T-helper 2 cell (primary cell): ENCODE measurements at regions not wholly inside any gene's neighbourhood (a gene's known extent, or its start where the extent isn't known, plus 50 kb on each side); places are given as distances from the start of the nearest gene placed in this dataset.

Experiments used
- DNase-seq, 5 experiments: peaks; one replicate each; pipeline versions ENCODE4 v3.0.0 to v3.0.0-alpha.2; 2012 to 2022

GRCh38 chr11:120061036-120061760, 76.7 kb downstream of the TRIM29 start:
- no peak for DNase-seq

DNA sequence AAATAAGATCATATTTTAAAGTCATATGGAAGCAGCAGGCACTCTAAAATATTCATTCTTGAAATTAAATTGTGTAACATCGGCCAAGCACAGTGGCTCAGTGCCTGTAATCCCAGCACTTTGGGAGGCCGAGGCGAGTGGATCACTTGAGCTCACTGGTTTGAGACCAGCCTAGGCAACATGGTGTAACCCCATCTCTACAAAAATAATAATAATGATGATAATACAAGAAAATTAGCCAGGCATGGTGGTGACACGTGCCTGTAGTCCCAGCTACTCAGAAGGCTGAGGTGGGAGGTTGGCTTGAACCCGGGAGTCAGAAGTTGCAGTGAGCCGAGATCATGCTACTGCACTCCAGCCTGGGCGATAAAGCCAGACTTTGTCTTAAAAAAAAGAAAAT, 77.4 kb downstream of the TRIM29 start:
- no peak for DNase-seq

DNA sequence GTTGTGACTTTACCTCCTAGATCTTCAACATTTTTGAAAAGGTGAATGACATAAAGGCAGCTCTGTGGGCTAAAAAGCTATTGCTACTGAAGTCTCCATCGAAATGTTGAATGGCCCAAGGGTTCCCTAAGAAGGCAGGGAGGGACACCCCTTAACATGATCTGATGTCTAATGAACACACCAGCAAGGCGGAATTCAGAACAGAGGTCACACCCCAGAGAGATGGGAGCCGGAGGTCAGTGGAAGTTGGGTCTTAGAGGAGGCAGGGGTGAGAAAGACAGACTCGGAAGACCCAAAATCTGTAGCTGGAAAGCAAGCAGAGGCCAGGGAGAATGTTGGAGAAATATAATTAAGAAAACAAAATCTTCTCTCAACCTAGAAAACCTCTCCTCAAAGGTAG, 79.0 kb downstream of the TRIM29 start:
- DNase-seq = no peak

- DNase-seq = no peak
These were observed 80.0 kb downstream of the TRIM29 start for GRCh38 chr11:120057595-120058581.

GRCh38 chr11:120057028-120057330, 80.9 kb downstream of the TRIM29 start:
- DNase-seq = no peak

- DNase-seq = no peak
These were observed 81.4 kb downstream of the TRIM29 start for GRCh38 chr11:120056301-120057027.

DNA sequence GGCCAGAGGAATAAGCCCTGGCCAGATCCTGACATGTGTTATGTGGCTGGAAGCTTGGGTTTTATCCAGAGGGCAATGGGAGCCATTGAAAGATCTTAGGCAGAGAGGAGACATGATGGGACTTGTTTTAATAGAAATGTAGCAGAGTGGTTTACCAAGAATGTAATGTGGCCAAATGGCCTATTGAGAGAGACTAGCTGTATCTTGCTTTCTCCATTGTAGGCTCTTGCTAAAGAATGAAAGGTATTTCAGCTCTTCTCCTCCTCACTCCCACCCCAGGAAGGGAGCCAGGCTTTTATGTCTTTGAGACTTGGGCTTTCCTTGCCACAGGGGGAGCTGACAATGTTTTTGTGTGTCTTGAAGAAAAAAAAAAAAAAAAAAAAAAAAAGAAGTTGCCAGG, 82.3 kb downstream of the TRIM29 start:
- DNase-seq = no peak

DNA sequence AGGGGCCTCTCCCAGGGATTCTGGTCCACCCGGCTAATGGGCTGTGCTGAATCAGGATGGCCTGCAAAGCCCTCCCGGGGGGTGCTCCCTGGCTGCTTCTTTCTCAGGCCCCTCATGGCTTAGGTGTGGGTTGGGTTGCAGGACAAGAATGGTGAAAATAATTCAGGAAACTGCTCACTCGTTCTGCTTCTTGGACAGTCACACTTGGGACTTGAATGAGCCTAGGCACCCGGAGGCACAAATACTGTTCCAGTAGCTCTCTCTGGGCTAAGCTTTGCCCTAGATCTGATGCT, 83.2 kb downstream of the TRIM29 start:
- no peak for DNase-seq

DNA sequence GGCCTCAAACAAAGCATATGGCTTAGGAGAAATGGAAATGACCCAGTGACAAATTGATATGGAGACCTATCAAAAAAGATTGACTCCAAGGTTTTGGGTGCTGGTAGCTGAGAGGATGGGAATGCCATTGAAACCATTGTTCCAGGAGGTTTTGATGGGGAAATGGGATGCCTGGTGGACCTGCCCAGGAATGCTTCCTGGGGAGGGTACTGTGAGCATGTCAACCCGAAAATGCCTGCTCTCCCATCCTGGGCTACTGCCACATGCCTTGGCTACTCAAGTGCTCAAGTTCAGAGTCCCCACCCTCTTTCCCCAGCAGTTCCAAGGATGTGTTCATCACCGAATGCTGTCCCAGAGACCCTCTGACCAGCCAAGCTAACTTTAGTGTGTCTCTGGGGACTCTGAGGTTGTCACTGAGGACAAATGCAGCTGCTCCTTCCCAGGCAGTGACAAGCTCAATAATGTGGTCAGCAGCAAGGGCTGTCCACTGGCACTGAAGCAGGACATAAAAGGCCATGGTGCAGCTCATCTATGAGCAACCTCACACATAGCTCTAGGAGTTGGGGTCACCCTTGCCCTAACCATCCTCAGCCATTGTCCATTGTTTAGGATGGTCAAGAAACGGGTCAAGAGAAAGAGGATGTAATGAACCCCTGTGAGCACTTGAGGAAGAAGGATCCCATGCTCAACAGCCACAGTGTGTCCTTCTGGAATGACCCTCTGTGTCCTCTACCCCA, 83.7 kb downstream of the TRIM29 start:
- no peak for DNase-seq

- no peak for DNase-seq
These were observed 85.6 kb downstream of the TRIM29 start for GRCh38 chr11:120052196-120052775.

DNA sequence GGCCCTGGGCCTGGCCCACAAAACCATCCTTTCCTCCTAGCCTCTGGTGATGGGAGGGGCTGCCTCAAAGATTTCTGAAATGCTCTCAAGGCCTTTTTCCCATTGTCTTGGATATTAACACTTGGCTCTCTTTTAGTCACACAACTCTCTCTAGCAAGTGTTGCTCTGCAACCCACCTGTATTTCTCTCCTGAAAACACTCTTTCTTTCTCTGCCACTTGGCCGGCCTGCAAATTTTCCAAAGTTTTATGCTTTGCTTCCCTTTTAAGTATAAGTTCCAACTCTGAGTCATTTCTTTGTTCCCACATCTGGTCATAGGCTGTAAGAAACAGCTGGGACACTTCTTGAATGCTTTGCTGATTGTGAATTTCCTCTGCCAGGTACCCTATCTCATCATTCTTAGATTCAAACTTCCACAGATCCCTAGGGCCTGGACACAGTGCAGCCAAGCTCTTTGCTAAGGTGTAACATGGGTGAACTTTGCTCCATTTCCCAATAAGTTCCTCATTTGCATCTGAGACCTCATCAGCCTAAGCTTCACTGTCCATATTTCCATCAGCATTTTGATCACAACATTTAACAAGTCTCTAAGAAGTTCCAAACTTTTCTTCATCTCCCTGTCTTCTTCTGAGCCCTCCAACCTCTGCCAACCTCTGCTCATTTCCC, 93.8 kb downstream of the TRIM29 start:
- DNase-seq = no peak

GRCh38 chr11:120043328-120043945, 94.5 kb downstream of the TRIM29 start:
- no peak for DNase-seq

- no peak for DNase-seq
These were observed 96.3 kb downstream of the TRIM29 start for GRCh38 chr11:120041625-120042024.

- no peak for DNase-seq
These were observed 97.6 kb downstream of the TRIM29 start for GRCh38 chr11:120040151-120040840.

GRCh38 chr11:120039039-120039438, 98.9 kb downstream of the TRIM29 start:
- no peak for DNase-seq

- no peak for DNase-seq
These were observed 100.8 kb downstream of the TRIM29 start for GRCh38 chr11:120037111-120037510.

DNA sequence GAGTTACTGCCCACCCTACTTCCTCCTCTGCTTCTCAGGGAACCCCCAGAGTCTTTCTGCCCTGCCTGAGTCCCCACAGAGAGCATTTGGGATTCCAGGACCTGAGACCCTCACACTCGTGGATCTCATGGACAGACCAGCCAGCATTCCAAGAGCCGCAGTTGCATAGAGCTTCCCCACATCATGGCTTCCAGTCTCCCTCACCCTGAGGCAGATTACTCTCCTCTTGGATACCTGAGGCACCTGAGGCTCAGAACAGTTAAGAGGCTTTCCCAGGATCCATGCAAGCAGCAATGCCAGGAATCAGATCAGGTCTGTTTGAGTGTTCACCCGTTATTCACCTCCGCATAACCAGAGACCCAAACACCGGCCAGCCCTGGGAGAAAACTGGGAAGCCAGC, 102.2 kb downstream of the TRIM29 start:
- DNase-seq = no peak

DNA sequence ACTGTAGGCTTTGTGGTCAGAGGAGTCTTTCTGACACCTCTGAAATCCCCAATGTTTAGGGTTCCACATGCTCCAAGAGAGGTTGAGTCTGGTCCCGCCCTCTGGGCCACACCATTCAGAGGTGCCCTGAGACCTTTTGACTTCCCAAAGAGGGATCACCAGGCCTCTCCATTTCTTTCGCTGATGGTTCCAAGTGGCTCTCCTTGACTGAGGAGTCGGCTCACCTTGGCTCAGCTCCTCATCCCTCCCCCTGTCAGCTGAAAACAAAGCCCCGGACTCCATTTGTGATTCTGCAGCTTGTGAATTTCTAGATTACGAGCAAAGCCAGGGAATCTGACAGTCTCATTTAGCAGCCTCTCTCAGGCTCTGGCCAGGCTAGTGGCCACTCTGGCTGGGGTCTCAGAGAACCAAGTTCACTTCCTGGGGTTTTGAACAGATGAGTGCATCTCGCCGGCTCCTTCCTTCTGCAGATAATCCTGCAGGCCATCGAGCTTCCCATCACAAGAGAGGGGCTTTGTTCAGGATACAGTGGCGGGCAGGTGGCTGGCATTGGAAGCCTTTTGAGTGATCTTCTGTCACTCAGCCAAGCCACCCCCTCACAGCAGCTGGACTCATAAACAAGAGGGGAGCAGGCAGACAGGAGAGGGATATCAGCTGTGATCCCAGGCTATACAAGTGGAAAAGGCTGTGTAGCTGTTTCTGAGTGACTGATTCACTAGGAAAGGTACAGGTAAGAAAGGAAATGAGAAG, 102.9 kb downstream of the TRIM29 start:
- no peak for DNase-seq

GRCh38 chr11:120034176-120034875, 103.6 kb downstream of the TRIM29 start:
- DNase-seq = no peak
